GM08714 (cell line): ENCODE measurements at regions not wholly inside any gene's neighbourhood (a gene's known extent, or its start where the extent isn't known, plus 50 kb on each side); places are given as distances from the start of the nearest gene placed in this dataset.

ENCODE experiments used
- H3K4me3 ChIP-seq: fragments of 200-500 bp; sonication (Bioruptor generic); 2 replicates; pipeline ENCODE4 v1.5.1; 2014; ENCODE audit warnings: mild to moderate bottlenecking, low read length, inconsistent platforms
- ZNF274 ChIP-seq: IDR thresholded peaks from 2 replicates; pipeline ENCODE4 v1.6.1; 2012; ENCODE audit warnings: mild to moderate bottlenecking, low read depth, low read length

DNA sequence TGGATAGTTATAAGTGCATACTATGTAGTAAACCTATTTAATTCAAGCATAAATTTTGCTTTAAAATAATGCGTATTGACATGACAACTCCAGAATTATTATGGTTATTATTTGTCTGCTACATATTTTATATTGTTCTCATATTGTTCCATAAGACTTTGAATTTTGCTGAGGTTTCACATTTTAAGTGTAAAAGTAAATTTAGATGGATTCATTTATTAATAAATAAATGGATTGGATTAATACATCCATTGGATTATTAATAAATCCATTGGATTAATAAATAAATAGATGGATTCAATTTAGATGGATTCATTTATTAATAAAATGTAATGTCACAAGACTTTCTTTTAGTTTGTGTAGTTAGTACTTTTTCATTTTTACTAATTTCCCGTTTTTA, 1768.0 kb upstream of the PCDH10 start:
- no peak for TF ChIP-seq ZNF274
- no peak overlapping the region for H3K4me3 ChIP-seq

DNA sequence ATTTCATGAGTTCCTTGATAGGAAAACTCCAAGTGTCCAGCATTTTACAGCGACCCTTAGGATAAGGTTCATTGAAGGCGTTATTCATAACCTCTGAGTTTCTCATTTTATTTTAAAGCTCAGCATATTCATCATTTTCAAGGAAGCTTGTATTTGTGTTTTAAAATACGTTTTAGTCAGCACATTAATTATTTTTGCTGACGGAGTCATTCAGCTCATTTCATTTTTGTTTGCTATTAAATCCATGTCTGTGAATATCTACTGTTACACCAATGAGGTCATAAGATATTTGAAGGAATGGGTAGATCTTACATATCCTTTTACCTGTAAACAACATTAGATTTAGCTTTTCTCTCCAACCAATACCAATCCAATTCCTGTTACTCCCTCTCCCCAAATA, 1766.3 kb upstream of the PCDH10 start:
- TF ChIP-seq ZNF274 = no peak

DNA sequence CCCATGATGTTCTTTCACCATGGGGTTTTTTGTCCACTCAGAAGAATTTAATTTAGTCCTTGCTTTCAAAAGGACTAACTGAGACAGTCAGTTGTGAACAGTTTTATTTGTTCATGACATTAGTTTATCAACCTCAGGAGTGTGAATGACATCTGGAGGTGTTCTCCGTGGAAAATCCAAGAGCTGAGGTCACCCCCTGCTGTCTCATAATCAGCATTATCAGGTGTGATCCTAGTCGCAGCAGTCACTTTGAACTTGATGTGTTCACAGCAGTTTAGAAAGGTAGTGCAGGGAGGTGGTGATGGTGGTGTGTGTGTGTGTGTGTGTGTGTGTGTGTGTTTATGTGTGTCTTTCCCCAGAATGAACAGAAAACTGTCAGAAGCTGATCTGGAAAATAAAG, 1760.8 kb upstream of the PCDH10 start:
- TF ChIP-seq ZNF274 = no peak
- H3K4me3 ChIP-seq = no peak overlapping the region

More for the DNA sequence above, 1766.3 kb upstream of the PCDH10 start:
- no peak overlapping the region for H3K4me3 ChIP-seq

DNA sequence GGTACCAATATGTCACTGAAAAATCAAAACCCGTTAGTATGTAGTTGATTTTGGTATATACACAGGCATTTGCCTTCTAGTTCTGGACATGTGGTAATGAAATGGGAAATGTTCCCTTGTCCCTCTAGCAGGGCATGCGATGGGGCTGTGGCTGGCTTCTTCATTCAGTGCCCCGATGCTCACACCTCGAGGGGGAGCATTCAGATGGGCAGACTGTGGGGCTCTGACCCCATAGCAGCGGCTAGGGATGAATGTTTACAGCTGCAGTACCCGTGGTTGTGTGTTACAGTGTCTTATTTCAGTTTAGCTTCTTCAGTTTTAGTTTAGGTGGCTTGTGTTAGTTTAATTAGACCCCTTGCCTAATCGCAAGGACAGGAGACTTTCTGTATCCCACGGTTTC, 1741.0 kb upstream of the PCDH10 start:
- no peak overlapping the region for H3K4me3 ChIP-seq
- TF ChIP-seq ZNF274 = no peak

DNA sequence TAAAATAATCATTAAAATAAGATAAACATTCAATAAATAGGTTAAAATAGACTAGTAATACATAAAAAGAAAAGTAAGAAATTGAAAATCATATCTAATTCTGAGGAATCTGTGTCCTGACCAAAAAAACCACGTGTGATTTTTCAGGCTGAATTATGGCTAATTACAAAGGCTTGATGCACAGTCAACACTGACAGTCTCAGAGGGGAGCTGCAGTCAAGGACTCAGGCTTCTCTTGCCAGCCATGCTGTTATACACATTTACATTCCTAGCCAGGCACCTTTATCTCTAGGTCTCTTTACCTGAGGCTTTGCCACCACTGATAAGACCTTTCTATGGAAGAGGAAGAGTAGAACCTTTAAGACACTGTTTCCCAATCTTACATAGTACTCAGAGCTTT, 1737.7 kb upstream of the PCDH10 start:
- TF ChIP-seq ZNF274 = no peak
- no peak overlapping the region for H3K4me3 ChIP-seq

DNA sequence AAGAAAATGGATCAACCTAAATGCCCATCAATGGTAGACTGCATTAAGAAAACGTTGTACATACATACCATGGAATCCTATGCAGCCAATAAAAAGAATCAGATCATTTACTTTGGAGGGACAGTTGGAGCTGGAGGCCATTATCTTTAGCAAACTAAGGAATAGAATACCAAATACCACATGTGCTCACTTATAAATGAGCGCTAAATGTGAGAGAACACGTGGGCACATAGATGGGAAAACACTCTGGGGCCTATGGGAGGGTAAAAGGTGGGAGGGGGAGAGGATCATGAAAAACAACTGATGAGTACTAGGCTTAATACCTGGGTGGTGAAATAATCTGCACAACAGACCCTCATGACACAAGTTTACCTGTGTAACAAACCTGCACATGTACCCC, 1729.9 kb upstream of the PCDH10 start:
- H3K4me3 ChIP-seq = no peak overlapping the region
- TF ChIP-seq ZNF274 = no peak

DNA sequence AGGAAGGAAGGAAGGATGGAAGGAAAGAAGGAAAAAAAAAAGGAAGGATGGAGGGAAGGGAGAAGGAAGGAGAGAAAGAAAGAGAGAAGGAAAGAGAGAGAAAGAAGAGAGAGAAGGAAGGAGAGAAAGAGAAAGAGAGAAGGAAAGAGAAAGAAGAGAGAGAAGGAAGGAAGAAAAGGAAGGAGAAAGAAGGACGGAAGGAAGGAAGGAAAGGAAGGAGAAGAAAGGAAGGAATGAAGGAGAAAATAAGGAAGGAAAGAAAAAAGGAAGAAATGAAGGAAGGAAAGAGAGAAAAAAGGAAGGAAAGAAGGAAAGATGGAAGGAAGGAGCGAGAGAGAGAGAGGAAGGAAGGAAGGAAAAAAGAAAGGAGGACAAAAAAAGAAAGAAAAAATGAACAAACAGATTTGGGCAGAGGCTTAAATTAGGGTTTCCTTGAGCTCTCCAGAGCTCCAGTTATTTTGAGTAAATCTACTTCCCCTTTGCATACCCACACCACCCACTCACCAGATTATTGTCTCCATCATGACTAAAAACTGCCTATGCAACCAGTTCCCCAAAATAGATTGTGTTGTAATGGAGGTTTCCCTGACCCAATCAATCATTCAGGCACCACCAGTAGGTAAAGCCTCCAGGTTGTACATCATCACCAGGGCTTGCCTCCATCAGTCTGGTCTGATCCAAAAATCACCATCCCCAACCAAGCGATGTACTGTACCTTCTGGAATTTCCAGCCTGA, 1722.9 kb upstream of the PCDH10 start:
- H3K4me3 ChIP-seq = no peak overlapping the region
- TF ChIP-seq ZNF274 = no peak

DNA sequence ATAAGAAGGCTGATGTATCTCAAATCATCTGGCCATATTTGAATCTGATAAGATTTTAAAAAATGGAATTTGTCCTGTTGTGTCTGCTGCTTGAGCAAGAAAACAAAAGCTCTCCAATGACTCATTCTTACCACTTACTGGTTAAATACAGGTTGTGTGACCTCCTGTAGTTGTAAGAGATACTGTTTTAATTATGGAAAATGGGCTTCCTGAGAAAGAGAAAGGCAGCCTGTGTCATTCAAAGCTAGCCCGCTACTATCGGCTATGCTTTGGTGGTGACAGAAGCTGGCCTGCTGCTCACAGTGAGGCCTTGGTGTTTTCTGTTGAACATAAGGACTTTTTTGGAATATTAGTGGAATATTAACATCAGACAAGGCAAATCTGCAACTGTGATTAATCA, 1722.1 kb upstream of the PCDH10 start:
- H3K4me3 ChIP-seq = no peak overlapping the region
- TF ChIP-seq ZNF274 = no peak

DNA sequence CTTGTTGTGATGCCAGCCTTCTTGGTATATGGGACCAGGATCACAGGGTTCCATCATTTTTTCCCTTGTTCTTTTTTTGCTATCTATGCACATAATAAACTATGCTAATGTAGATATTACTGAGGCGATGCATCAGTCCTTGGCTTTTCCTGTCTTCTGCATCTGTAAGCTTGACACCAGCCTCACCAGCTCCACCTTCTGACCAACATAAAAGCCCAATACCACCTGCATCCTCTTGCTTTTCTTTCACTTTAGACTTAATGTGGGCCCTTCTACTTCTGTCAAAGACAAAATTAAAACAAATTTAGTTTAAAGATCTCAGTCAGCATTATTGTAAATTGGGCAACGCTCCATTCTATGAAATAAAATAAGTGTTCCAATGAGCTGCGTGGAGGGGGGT, 1718.8 kb upstream of the PCDH10 start:
- no peak for TF ChIP-seq ZNF274
- H3K4me3 ChIP-seq = no peak overlapping the region

DNA sequence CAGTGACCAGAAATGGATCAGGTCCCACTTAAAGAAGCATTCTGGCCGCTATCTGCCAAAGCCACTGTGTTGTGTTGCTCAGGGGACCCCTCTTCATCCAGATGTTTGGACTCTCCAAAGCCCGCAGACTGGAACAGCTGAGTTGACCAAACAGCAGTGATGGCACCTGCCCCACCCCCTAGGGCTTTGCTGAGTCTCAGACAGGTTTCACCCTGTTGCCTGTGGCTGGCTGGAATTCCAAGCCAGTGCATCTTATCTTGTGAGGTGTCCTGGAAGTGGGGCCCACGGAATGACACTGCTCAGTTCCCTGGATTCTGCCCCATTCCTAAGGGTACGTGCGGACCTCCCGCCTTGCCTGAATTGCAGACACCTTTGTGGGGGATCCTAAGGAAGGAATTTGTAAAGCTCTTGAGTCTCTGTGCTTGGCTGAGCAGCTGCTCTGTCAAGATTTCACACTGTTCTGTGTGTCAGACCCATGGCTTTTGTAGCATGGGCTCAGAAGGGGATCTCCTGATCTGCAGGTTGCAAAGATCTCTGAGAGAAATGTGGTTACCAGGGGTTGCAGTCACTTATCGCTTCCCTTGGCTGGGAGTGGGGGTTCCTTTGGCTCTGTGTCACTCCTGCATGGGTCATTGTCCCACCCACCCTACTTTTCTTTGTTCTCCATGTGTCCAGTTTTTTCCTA, 1707.9 kb upstream of the PCDH10 start:
- TF ChIP-seq ZNF274 = no peak

DNA sequence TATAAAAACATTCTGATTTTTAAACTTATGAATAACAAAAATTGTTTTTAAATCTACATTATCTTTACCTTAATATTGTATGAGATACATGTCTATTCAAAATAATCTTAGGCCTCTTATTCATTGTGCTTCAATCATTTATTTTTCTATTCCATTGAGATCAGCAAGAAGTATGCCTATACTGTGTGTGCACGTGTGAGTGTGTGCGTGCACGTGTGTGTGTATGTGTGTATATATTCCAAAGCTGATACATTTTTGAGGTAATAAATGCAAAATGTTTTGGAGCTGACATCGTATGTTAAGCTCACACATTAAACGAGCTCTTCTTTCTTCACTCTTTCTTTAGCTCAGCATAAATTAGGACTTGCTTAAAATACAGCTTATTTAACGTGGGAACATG, 1701.2 kb upstream of the PCDH10 start:
- TF ChIP-seq ZNF274 = no peak
- H3K4me3 ChIP-seq = no peak overlapping the region

More for the DNA sequence above, 1707.9 kb upstream of the PCDH10 start:
- no peak overlapping the region for H3K4me3 ChIP-seq

DNA sequence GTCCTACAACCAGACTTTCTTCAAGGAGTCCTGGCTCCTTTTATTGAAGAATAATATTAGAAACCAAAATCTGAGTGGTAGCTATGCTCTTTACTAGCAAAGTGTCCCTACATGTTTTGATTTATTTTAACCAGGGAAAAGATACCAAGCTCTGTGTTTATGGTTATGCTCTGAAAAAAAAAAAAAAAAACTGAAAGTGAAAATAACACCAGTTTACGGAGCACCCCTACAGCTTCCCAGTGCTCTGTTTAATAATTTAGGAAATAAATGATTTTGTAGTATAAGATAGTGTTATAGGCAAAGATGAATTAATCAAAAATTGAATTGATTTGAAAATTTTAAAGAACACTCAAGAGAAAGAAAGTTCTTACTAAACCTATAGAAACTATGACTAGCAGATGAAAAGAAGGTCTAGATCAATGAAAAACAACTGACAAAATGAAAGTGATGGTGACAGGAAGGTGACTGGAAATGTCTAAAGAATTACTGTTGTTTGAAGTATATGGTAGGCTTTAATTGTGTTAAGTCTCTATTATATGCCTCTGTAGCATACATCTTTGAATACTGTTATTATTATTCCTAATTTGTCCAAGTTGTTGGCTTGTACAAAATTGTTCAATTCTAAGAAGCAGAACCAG, 1698.4 kb upstream of the PCDH10 start:
- TF ChIP-seq ZNF274 = no peak
- H3K4me3 ChIP-seq = no peak overlapping the region

DNA sequence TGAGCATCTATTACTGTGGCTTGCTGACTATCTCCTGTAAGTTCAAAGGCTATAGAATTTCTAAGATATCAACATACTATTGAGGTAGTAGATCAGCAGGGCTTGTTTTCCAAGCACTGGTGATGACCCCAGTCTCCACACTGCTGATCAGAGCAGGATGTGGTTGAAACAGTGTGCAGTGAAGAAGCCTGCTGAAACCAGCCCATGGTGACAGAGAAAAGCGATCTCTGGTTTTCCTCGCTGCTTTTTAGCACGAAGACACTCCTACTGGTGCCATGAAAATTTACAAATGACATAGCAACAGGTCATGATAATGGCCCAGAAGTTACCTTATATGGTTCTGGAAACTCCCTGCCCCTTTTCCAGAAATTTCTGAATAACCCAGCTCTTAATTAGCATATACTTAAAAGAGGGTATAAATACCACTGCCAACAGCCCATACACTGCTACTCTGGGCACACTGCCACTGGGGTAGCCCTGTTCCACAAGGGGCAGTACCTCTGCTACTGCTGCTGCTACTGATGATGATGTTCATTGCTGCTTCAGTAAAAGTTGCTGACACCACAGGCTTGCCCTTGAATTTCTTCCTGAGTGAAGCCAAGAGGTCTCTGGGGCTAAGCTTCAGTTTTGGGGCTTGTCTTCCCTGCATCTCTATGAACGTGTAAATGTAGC, 1689.5 kb upstream of the PCDH10 start:
- no peak for TF ChIP-seq ZNF274

DNA sequence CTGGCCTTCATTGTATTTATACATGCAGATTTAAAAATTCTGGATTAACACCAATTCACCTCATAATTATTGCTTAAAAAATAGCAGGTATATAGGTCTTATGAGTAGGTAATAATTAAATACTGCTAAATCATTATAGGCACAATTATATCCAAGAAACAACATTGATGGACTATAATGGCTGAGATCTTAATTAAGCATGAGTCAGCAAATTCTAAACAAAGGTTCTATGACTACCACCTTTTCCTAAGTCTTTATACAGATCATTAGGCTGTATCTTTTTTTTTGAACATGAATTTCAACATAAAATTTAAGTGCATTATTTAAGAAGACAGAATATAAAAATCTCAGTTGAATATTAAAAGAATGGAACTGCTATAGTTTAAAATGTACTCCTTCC, 1678.7 kb upstream of the PCDH10 start:
- no peak for TF ChIP-seq ZNF274
- H3K4me3 ChIP-seq = no peak overlapping the region

More for the DNA sequence above, 1689.5 kb upstream of the PCDH10 start:
- no peak overlapping the region for H3K4me3 ChIP-seq
